Stimulated activated naive CD8-positive, alpha-beta T cell treated with anti-CD3 and anti-CD28 coated beads, Interleukin-15, Interleukin-2, amounts not matched to agents 100 U/mL and 50 U/mL, for 24 hours (primary cell): ENCODE measurements at regions not wholly inside any gene's neighbourhood (a gene's known extent, or its start where the extent isn't known, plus 50 kb on each side); places are given as distances from the start of the nearest gene placed in this dataset.

Experiments used
- ATAC-seq: fragments of 150-1000 bp; cut with Tn5 transposase; one replicate; pipeline ENCODE4 v1.10.0; 2021
- DNase-seq: peaks from one replicate; pipeline ENCODE4 v3.0.0; 2021

DNA sequence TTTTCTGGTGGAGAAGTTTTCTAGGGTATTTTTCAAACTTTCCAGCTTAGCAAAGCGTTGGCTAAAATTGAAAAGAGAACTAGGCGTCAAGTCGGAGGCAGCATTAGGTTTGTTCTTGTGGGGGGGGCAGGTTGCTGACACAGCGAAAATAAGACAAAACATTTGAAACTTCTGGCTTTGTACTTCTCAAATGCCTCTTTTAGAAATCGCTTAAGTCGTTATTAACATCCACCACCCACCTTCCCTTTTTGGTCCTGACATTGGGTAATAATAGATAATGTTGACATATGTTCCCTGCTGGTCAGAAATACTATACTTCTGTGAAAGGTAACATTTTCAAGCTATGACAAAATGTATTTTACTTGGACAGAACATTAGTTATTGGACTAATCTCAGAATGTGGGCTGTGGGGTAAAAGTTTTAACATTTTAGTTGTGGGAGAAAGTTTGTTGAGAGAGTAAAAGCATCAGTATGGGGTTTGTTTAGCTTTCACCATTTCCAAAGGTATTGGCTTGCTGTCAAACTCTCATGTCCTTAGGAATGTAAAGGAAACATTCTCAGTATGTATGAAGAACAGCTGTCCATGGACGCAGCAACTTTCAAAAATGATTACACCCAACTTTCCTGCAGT is 88.1 kb upstream of the ZEB2 start:
- DNase-seq (no peak), ATAC-seq (no peak)

DNA sequence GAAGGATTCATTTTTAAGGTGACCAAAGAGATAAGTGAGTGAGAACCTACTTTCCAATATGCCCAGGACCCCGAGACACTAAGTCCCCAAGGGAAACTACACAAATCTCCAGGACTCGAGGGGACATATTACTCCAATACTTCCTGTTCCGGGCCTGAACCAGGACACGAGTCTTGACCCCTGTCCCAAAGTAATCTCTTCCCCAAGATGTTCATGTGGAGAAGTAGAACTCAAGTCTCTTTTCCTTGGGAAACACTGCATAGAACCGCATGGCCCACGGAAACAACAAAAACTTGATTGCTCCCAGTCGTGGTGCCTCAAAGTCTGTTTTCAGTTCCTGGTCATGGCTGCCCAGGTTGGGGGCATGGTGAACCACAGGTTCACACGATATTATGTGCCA is 87.2 kb upstream of the ZEB2 start:
- no peak for ATAC-seq
- DNase-seq: no peak

DNA sequence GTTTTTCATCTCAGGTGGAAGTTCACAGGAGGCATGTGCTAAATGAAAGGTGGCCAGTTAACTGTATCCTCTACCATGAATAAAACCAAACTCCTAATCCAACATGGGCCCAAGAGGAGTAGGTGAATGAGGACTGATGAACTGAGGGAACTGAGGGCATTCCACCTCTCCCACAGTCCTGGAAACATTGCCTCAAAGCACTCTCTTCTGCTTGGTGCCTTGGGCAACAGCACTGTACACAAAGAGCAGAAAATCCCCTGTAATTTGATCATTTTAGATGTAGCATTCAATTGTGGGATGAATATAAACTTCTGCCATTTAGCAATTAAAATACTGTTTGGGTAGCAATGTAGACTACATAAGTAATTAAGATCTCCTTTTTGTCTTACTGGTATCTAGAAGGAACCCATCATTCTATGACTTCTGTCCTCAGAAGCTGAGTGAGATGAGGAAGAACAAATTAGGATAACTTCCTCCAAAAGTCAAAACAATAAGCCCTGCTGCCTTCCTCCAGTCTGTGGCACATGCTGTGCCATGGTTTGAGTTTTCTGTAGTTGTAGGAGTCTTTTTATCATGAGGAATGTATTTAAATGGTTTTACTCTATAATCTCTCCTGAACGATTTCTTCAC is 86.7 kb upstream of the ZEB2 start:
- ATAC-seq (no peak), DNase-seq (no peak)

DNA sequence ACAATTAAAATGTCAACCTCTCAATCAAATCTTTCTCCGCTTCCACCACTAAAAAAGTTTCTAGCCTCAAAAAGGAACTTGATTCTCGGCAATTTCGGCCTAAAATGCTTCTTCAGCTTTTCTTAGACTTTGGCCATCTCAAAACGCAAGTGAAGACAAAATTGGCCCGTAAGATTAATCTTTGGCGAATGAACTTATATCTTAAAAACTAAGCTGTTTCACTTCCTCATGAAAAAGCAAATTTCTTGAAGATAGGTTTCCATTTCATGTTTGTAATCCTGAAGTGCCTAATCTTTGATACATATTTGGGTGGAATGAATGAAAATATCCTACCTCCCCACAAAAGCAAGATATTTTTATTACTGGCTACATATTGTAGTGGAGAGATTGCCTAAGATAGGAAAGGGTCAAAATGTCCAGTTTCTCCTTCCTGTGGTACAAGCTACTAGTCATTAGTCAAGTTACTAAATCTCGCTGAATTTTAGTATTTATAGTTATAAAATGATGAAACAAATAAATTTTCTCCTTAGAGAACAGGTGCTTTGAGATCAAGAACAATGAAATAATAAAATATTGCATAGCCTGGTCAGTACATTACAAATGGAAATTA is 85.4 kb upstream of the ZEB2 start:
- ATAC-seq: no peak

DNA sequence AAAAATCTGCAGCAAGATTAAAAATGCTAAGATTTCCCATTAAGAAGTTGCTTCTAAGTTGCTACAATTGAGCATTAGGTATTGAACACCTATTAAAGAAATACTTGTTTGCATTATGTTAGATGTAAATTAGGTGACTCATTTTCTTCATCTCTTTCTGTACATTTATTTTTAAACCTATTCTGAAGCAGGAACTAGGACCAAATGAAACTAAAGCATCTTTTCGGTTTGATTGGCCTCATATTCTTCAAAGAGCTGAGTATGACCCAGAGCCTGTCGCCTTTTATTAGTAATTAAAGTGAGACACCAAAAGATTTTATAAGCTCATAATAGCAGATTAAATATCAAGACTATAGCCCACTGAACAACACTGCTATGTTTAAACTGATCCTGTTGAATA is 83.4 kb upstream of the ZEB2 start:
- DNase-seq: no peak
- ATAC-seq: no peak

More for the DNA sequence above, 85.4 kb upstream of the ZEB2 start:
- DNase-seq: no peak

DNA sequence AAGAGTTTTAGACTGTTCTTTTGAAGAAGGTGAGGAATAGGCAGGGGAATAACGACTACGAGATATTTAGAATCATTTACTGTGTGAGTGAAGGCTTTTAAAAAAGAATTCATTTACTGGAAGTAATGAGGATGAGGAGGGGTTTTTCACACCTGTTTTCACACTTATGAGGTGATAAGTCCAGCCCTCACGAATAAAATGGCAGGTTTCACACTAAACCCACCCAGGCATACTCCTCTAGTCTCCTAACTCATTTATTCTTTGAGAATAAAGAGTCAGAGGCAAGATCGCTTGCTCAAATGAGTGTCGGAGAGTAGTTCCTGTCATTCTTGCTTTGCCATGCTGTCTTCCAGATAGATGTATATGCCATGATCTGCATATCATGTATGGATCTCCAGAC is 79.0 kb upstream of the ZEB2 start:
- ATAC-seq (no peak), DNase-seq (no peak)

DNA sequence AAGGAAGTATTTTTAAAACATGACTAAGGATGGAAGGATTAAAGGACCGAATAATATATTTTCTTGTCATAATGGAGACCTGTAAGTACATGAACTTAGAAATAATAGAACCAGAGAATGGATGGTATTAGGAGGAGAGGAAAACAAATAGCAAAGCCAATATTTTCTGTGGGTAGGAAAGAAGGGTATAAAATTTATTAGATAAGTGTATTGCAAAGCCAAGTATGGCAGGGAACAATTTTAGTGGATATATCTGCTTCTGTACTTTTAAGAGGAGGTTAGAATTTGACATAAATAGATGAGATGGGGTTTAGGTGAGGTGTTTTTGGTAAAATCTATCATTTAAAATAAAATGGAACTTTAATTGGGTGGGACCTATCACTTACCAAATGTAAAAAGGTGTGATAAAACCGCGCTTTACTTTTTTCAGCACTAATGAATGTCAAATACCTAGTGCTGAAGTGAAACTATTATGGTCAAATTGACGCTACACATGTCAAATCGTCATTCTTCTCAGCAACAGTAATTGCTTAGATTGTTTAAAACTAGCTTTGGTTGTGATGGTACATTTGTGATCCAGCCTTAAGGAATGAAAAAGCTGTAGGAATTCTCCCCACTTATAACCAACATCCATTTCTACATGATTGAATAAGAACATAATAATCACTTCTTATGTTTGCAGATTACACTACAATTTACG is 78.1 kb upstream of the ZEB2 start:
- DNase-seq (no peak), ATAC-seq (no peak)

DNA sequence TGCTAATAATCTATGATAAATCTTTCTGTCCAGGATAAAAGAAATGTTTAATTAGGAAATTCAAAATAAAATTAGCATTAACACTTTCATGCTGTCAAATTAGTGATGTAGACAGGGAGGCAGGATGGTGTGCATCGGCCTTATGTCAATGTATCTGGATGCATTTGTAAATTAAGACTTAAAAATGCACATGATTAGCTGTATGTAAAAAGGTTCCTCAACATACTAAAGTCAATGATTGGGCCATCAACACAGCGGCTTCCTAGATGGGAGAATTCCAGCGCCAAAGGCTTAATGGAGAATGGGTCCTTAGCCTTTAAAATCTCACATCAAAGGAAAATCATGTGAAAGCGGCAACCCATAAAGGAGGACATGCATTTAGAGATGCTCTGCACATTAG is 77.5 kb upstream of the ZEB2 start:
- ATAC-seq (no peak), DNase-seq (no peak)

DNA sequence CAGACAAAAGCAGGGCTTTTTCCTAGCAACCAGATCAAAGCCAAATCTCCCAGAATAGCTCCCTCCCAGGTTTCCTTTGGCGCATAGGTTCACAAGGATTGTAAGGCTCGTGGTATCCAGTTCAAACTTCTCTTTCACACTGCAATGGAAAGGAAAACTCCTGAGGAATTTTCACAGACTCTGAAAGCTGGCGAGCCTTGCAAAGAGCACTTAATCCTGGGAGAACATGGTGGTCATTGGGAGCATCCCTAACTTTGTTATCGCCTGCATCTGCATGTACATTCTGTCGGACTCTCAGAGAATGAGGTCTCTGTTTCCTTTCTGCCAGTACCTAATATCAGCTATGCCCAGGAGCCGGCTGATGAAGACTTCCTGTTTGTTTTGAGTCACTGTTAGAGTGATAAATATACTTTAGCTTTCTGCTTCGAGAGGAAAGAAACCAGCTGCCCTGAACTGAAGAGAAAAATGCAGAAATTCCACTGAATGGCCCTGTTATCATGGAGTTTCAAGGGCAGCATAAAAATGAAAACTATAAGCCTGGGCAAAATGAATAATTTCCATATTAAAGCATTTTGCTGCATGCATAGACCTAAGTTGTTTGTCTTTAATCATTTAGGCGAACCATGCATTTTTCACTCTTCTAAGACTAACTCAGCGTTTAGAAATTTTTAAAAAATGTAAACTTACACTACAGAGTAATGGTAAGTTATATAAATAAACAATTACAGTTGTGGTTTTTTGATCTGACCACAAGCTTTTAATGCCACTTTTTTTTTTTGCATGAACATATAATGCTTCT is 76.4 kb upstream of the ZEB2 start:
- DNase-seq: no peak
- ATAC-seq: peak; percentile 32

DNA sequence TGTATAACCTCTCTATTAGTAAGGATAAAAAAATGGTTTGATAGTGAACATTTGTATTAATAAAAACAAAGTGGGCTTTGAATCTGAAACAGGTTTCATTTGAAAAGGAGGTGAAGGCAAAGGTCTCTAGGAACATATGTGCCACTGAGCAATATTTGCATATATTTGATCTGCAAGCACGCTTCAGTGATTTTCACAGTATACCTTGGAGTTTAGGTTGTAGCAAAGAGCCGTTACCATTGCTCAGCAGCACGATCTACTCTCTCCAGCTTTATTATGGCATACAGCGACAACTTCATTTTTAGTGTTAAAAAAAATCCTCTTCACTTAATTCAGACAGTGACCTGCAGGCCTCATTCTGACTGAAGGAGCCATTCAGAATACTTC is 75.8 kb upstream of the ZEB2 start:
- no peak for DNase-seq
- no peak for ATAC-seq

DNA sequence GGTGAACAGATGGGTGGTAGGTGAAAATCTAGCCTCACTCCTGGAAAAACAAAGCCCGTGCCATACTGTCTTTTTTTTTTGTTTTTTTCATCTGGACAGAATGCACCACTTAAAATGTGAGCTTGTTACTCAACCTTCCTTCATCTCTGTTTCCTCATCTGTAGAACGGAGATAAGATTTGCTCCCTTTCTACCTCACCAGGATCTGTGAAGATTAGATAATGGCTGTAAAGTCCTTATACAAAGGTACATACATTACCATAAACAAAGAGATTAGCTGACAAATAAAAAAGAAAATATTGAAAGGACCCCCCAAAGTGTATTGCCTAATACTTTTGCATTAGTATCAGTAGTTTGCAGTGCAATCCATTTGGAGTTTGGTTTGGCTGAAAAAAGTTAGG is 75.4 kb upstream of the ZEB2 start:
- no peak for ATAC-seq
- no peak for DNase-seq

DNA sequence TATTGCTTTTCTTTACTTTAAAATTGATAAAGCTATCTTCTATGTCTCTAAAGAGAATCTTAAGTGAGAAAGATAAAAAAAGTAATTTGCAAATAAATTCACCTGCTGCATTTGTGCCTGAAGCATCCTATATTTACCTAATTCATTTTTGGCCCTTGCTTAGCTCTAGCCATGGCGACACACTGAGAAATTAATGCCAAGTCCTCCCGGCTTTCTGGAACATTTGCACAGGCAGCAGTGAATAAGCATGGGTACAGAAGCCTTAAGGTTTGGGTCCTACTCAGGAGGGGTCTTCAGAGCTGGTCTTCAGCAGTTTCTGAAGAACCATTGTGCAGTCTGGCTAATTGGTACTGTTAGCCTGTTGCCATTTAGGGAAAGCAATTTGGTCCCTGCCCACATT is 73.9 kb upstream of the ZEB2 start:
- no peak for DNase-seq

DNA sequence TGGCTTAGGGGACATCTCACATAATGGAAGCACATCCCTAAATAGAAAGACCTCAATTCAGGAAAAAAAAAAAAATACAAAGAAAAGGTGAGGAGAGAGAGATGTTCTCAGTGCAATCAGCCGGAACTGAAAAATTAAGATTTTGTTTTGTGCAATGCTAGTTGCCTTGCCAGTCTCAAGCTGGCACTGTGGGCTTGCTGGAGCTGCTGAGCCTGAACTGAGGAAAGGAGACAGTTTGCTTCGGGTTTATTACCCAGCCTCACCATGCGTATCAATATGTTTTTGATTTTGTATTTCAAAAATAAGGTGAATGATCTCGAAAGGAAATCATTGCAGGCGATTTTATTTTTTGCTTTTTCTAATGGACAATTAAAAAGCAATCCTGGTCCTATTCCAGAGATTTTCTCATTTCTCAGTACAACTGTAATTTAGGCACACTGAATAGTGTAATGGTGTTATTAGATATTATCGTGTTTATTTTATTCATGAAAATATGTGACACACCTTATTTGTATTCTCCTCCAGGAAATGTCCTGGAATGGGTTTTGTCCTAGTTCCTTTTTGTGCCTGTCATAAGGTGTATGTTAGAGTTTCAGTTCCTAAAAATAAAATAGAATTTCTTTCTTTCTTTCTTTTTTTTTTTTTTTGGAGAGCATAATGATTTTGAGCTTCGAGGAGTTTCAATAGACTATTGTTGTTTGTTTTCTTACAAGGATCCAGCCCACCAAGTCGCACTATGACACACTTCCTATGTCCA is 72.8 kb upstream of the ZEB2 start:
- DNase-seq (no peak), ATAC-seq (no peak)

More for the DNA sequence above, 73.9 kb upstream of the ZEB2 start:
- ATAC-seq: no peak

DNA sequence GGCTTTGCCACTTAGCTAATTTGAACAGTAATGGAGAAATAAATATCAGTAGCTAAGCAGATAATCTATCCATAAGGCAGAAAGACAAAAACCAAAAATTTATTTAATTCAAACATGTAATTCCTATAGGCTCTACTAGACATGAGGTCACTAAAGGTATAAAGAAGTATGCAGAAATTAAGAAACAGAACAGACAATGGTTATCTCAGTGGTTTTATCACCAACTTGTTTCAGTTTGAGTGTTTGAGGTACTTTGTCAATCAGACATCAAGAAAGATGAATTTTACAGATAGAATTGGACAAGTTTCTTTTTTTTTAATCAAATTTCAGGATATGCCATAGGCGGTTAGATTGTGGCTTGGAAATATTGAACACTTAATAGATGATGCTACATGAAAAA is 67.4 kb upstream of the ZEB2 start:
- no peak for DNase-seq
- no peak for ATAC-seq

DNA sequence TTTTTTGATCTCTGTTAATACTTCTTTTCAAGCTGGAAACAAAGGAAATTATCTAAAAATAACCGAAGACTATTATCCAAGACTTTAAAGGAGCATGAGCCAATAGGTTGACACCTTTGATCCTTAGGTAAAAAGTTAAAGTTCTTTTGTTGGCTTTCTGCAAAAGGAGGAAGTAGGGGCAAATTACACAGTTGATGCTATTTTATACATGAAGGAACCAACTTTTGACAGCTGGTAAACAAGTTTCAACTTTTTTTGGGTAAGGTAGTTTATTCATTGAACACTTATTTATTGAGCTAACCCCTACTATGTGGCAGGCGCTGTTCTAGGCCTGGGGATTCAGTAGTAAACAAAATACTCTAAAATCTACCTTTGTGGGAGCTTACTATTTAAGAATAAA is 66.6 kb upstream of the ZEB2 start:
- no peak for ATAC-seq
- no peak for DNase-seq

DNA sequence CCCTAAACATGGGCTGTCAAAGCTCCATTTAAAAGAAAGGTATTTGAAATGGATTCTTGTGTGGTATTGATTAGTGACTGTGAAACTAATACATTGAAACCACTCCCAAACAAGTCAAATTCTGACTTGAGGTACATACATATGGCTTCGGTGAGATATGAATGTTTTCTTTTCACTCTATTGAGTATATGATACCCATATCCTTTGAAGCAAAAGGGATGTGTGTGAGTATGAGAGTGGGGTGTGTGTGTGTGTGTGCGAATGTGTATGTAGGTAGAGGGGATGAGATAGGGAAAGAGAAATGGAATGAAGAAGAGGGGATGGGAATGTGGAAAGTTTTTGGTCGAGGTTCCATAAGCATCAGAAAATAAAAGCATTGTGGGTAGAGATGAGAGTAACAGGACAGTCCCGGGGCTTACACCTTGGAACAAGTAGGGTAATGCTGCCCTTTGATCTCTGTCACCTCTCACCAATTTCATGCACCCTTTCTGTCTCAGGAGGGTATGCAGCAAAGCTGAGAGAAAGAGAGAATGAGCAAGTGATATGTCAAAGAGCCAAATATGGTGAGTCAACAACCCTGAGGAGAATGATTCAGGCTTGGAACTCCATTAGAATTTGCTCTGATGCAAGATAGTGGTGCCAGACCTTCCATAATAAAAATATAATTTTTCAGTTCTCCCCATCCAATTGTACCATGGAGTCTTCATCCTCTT is 64.0 kb upstream of the ZEB2 start:
- DNase-seq (no peak), ATAC-seq (peak; percentile 93)

DNA sequence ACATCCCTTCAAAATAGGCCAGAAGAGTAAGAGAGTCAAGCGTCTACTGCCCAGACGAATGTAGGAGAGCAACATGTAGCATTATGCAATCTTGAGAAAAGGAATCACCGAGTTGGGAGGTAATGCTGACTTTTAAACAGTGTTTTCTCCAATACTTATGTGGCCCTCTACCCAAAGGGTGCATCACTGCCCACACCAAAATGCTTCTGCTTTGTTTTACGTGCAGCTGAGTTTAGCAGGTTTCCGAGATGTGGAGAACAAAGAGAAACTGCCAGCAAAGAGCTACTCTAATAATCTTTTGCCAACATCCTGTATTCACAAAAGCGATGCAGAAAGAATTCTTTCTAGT is 63.4 kb upstream of the ZEB2 start:
- DNase-seq (no peak), ATAC-seq (no peak)

DNA sequence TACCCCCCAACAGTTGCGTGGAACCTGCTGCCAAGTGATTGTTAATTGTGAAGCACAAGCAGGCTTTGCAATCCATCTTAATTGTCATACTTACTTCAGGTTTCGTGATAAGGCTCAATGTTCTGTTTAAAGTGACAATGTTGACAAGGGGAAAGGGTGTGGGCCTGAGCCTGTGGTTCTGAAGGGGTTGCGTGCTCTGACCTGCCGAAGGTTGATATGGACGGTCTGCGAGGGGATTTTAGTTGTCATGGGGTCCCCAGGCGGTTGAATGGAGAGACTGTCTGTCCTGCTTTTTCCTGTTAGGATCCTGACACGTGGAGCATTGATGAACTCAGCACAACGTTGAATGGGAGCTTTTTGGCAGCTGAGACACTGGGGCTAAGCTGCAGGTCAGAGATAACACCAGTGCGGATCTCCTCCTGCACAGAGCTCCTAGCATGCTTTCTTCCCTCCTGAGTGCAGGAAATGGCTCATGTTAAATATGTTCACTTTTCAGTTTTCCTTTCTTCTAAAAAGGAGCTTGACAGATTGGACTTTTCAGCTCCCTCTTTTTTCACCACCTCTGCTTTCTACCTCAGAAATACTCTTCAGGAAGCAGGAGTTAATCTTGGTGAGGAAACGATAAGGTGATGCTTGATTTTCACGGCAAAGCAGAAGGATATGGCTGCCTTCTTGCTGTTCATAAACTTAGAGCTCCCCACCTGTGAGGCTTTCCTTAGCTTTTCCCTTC is 62.9 kb upstream of the ZEB2 start:
- DNase-seq (no peak), ATAC-seq (no peak)

DNA sequence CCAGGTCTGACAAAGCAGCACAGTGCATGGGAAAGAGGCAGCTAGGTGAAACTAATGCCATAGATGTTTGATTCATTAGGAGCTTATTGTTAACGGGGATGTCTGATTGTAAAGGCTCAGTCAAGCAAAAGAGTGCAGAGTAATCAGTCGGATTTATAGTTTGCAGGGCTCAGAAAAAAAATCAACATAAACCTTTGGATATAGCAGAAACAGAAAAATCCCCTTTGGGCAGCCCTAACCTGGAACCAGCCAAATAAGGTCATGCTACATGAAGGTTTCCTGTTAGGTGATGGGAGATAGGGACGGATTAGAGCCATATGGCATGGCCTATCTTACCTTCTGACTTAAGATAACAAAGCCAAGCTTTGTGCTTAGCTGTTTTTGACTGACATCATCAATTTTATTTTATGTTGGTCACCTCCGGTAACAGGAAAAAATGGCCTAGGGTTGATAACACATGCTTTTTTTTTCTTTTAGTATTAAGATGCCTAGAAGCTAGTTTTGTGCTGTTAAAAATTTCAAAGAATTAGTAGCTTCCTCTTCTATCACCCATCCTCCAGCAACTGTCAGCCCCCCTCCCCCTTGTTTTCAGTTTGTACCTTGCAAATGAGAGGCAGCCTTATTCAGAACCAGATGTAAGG is 60.7 kb upstream of the ZEB2 start:
- no peak for ATAC-seq

DNA sequence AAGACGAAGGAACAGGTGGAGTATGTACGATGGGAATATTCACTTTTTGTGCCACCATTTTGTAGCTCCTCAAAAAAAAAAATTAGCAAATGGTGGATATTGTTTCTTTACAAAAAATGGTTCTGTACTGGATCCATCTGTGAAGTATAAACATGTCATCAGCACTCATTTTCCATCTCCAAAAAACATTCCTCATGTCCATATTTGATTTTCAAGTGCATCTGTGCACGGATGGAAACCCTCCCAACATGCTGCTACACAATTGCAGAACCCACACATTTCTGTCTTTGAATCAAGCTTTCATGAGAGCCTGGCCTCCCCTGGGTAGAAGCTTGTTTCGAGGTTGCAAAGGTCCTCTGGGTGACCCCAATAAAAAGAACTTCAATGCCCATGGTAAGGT is 59.6 kb upstream of the ZEB2 start:
- ATAC-seq: no peak
- DNase-seq: no peak

More for the DNA sequence above, 60.7 kb upstream of the ZEB2 start:
- no peak for DNase-seq
